Right renal pelvis (tissue), 4 donors: ENCODE measurements at regions not wholly inside any gene's neighbourhood (a gene's known extent, or its start where the extent isn't known, plus 50 kb on each side); places are given as distances from the start of the nearest gene placed in this dataset.
"Not testable (repeated sequence)": the region's sequence is repeated elsewhere in the genome, so short reads cannot be mapped to it uniquely, and the experiment has no call there.

Experiments used
- DNase-seq, 4 donors: peaks; one replicate each; pipeline ENCODE4 v3.0.0-alpha.2; 2013; ENCODE audit warnings: low read depth in 4 of 4, low spot score in 3 of 4, missing footprints in 1 of 4

DNA sequence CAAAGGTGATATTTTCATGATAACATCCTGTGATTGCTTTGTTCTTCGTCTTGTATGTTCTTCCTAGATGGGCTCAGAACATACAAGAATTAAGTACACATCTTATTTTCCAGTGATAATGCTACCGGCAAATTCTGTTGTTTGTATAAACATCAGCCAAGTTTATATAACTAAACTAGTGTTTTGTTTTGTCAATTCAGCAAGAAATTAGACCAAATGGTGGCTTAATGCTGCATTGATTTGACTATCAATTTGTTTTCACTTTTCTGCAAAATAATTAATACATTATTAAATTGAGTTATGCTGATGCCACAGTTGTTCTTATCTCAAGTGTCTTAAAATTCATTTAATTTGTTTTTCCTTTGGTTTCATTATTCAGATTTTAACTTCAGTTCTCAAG lies 177.7 kb downstream of the OR4F29 start:
- not testable (repeated sequence) for DNase-seq

DNA sequence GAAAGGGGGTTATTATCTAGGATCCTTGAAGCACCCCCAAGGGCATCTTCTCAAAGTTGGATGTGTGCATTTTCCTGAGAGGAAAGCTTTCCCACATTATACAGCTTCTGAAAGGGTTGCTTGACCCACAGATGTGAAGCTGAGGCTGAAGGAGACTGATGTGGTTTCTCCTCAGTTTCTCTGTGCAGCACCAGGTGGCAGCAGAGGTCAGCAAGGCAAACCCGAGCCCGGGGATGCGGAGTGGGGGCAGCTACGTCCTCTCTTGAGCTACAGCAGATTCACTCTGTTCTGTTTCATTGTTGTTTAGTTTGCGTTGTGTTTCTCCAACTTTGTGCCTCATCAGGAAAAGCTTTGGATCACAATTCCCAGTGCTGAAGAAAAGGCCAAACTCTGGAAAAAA lies 183.7 kb downstream of the OR4F29 start:
- peak in 3 of 4 donors; percentile 25 to 53 (median 31) for DNase-seq
